Eye (tissue), 1 donor: ENCODE measurements at regions not wholly inside any gene's neighbourhood (a gene's known extent, or its start where the extent isn't known, plus 50 kb on each side); places are given as distances from the start of the nearest gene placed in this dataset.

Source experiments
- DNase-seq: peaks from one replicate; pipeline ENCODE4 v3.0.0-alpha.2; 2015

GRCh38 chr11:104325093-104325492 is 161.1 kb upstream of the PDGFD start:
- DNase-seq = no peak

DNA sequence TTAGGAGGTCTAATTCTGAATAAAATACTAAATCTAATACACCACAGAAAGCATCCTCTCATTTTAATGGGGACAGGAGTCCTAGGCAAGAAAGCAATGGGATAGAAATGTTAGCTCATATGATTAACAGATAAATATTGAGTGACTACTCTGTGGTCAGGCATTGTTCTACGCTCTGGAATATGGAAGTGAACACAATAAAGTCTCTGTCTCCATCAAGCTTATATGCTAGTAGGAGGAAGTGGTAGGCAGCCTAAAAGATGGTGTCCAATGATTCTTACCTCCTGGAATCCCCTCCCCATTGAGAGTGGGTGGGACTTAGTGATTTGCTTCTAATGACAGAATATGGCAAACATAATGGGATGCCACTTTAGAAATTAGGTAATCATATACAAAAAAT is 160.3 kb upstream of the PDGFD start:
- DNase-seq = no peak

GRCh38 chr11:104323841-104324240 is 159.9 kb upstream of the PDGFD start:
- no peak for DNase-seq

- no peak for DNase-seq
Observed at GRCh38 chr11:104322696-104323095, 158.7 kb upstream of the PDGFD start.

DNA sequence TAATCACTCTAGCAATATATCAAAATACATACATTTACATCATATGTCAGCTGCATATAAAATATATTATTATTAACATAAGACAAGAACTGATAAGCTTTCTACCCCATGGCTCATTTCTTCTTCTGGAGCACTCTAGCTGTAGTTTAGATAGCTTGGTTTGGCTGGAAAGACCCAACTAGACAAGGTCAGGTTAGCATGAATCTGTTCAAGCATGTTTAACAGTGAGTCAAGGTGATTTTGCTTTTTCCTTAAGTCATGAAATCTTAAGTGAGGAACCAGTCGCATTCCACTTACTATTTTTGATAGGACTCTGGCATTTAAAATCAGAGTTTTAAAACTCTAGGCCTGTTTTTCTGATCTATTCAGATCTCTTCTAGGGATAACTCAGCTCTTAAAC is 157.0 kb upstream of the PDGFD start:
- no peak for DNase-seq

- DNase-seq = no peak
Observed at GRCh38 chr11:104320097-104320496, 156.2 kb upstream of the PDGFD start.

DNA sequence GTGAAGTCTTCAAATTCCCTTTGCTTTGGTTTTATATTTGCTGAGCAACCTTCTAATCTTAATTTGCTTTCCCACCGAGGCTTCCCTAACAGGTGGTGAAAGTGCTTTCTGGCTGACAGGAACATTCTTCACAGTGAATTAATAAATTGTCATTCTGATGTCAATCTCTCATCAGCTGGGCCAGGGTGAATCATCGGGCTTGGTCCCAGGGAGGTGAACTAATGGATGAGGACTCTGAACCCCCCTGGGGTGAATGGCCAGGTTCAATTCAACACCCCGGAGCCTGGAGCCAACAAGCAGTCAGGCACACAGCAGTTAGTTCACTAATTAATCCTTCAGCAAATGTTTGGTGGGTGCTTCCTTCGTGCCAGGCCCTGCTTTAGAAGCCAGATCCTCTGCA is 155.4 kb upstream of the PDGFD start:
- DNase-seq = no peak

DNA sequence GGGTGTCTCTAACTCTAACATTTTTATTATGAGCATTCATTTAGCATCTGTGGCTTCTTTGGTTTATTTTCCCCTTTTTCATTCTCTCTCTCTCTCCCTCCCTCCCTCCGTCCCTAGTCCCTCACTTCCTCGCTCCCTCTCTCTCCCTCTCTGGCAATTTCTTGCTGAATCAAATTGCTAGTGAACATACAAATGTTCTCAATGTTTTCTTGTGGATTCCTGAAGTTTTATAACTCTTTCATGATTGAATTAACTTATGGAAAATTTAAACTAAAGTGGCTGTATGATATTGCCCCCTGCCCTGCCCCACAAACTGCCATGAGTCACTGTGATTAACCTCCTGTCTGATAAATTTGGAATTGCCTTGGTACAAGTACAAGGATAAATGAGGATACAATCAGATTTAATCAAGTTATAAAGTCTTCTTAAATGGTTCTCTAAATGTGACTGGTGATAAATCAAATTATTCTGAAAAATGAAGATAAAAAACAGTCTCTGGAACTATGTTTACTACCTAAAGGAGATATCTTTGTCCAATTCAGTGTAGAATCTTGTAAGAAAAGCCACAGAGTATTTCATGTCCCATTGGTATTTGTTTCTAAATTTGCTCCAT is 143.0 kb upstream of the PDGFD start:
- no peak for DNase-seq

GRCh38 chr11:104301776-104302175 is 137.8 kb upstream of the PDGFD start:
- no peak for DNase-seq

DNA sequence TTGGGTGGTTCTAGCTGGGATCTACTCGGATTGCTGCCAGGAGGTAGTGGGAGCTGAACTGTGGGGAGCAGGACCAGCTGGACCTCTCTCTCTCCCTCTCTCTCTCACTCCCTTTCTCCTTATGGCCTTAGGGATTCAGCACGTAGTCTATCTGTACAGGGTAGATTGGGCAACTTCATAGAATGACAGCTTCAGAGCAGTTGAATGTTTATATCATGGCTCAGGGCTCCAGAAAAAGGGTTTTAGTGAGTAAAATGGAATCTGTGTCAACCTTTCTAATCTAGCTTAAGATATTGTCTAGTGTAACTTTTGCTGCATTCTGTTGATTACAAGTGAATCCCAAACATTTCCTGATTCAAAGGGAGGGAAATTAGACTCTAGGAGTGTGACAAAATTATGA is 127.7 kb upstream of the PDGFD start:
- no peak for DNase-seq

DNA sequence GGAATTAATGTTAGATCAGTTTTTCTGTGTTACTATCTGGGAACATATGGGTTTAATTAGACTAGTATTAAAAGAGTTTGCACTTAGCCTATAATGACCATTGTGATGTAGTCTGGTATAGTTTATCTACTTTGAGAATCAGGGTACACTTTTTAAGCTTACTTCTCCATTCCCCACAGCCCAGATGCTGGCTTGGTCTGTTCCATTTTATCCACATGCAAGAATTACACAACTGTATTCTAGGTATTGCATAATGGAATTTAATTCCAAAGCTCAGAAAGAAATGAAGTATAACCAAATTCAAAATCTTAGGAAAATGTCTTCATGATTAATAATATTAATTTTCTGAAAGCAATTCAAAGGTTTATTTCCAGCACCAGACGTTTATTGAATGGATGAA is 122.2 kb upstream of the PDGFD start:
- no peak for DNase-seq

DNA sequence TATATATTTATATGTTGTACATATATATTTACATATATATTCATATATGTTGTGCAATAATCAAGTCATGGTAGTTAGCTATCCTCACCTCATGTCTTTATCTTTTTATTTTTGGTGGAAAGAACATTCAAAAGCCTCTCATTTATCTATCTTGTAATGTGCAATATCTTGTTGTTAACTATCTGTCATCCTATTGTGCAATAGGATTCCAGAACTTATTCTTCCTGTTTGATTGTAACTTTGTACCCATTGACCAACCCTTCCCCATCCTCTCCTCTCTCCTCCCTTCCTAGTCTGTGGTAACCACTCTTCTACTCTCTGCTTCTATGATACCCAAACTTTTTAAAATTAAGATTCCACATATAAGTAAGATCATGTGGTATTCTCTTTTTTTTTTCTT is 115.6 kb upstream of the PDGFD start:
- no peak for DNase-seq

DNA sequence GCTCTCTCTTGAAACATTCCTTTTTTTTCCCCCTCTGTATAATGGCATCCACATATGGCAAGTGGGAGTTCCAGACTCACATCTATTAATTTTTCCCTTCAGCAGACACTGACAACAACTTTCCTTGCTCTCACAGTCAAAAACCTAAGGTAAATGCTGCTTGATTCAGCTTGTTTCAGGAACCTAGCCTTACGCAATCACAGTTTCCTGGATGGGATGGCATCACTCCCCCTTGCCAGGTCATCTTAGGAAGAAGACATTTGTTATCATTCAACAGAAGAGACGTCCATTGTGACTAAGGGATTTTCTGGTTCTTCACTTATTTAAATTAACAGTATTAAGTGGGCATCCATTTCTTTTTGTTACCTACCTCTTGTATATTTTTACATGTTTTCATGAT is 112.0 kb upstream of the PDGFD start:
- DNase-seq = no peak

GRCh38 chr11:104260456-104260855 is 96.5 kb upstream of the PDGFD start:
- no peak for DNase-seq

DNA sequence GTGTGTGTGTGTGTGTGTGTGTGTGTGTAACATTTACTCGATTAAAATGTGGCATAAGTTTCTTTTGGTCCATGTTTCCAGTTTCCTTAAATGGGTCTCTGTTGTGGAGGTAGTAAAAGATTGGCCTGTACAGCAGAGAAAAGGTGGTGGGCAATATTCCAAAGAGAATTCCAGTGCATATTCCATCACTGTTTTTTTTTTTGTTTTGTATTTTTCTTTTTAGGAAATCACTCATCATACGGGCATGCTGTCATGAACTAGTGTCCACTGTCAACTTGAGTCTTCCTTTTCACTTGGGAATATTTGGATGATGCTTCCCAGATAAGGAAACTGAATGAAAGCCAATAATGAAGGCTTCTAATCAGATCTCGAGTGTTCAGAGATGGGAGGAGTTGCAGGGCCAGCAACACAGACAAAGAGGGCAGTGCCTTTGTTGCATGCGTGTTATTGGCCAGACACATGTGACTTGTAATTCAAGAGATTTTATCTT is 95.2 kb upstream of the PDGFD start:
- DNase-seq = no peak

- DNase-seq = no peak
Observed at GRCh38 chr11:104256525-104256924, 92.6 kb upstream of the PDGFD start.

- DNase-seq = no peak
Observed at GRCh38 chr11:104254347-104254746, 90.4 kb upstream of the PDGFD start.

DNA sequence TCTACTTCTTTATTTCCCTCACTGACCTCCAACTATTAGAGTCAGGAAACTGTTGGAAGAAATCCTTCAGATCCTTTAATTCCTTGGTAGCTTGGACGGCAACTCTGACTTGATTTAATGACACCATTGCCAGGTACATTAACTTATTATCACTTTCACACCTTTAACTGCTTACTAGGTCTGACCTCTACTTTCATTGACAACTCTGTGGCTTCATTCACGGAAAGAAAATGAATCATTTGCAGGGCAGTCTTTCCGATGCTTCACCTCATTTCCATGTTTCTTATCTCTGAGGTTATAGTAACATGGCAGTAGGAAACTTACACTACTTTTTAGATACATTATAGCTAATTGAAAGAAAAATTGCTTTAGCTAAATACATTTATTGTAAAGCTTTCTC is 82.6 kb upstream of the PDGFD start:
- DNase-seq = no peak

- no peak for DNase-seq
Observed at GRCh38 chr11:104238916-104239315, 75.0 kb upstream of the PDGFD start.

DNA sequence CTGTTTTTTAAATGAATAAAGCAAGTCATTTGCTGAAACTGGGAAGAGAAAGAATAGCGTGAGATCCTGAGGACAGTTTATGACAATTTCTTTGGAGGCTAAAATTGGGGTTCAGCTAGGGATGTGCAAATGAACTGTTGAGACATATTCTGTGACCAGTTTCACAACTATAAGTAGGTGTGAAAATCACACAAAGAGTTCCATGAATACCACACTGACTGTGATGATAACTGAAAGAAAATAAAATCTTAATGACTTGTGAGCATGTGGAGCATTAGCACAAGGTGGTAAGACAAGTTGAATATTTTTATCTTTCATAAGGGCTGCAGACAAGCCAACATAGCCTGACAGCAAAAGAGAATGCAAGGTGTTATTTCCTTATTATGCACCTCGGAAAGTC is 61.1 kb upstream of the PDGFD start:
- DNase-seq = no peak

DNA sequence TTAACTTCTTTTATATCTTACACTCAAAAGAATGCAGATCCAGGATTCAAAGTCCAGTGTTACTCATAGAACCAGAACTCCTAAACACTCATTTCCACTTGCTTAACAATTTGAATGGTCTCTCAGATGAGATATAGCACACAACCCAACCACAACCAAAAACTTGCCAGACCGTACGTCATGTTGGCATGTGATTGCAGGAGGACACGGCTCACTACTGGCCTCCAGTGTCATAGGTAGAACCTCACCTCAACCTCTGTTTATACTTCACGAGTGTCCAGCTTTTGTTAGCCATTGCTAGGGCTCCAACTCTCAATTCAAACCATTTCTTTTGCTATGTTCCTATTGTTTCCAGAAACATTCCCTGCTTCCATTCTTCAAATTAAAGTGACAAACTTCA is 58.5 kb upstream of the PDGFD start:
- no peak for DNase-seq

GRCh38 chr11:104221455-104221854 is 57.5 kb upstream of the PDGFD start:
- DNase-seq = no peak

DNA sequence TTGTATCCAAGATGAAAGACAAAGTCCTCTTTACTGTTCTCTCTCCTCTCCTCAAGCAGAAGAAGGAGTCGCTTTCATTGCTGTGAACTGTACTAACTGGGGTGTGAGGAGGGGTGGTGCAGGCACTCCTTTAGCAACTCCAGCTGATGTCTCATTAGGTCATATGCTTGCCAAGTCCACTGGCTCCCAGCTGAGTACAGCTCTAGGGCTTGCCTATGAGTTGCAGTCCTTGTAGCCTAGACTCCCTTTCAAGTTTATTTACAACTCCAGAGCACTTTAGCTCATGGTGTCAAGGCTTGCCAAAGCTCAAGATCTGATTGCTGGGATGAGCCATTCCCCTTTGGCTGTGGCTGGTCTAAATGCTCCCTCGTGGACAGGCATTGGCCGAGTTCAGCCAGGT is 55.1 kb upstream of the PDGFD start:
- no peak for DNase-seq

- DNase-seq = no peak
Observed at GRCh38 chr11:104214517-104214916, 50.6 kb upstream of the PDGFD start.
